ENCODE measurements at regions not wholly inside any gene's neighbourhood (a gene's known extent, or its start where the extent isn't known, plus 50 kb on each side); places are given as distances from the start of the nearest gene placed in this dataset.

- Mint-ChIP-seq H3K36me3 (no peaks in the 10 kb centered on the region), H3K4me3 (no peak overlapping the region), H3K9me3 (peaks cover 0 to 7% (median 2%) of the 10 kb centered on the region in 11 donors), H3K4me1 (peaks cover 0 to 7% (median 0%) of the 10 kb centered on the region in 7 donors), H3K27me3 (no peaks in the 10 kb centered on the region), H3K27ac (peak overlapping the region in 1 of 9 donors; percentile 32)
- Histone ChIP-seq H3K27me3 (ENCODE audit: control insufficient read depth in 2 of 2, insufficient read depth in 2 of 2, low read length in 2 of 2) (no peaks in the 10 kb centered on the region), H3K36me3 (ENCODE audit: control insufficient read depth in 2 of 3, insufficient read depth in 3 of 3, low read length in 3 of 3) (no peaks in the 10 kb centered on the region), H3K4me1 (ENCODE audit: control insufficient read depth in 2 of 2, insufficient read depth in 2 of 2, low read length in 2 of 2) (no peaks in the 10 kb centered on the region), H3K27ac (ENCODE audit: low read depth, low read length) (no peak overlapping the region), H3K9me3 (ENCODE audit: control insufficient read depth in 2 of 3, low read length in 3 of 3) (no peaks in the 10 kb centered on the region), H3K4me3 (ENCODE audit: low read length) (no peak overlapping the region)
- DNase-seq (no peak), ATAC-seq (no peak)
- POLR2A ChIA-PET: no interaction called here
- CTCF ChIA-PET: no interaction called here
- intact Hi-C loops (cut with micrococcal nuclease): no loop called here
These were observed 72.5 kb upstream of the RXRA start for GRCh38 chr9:134253606-134254205.

DNA sequence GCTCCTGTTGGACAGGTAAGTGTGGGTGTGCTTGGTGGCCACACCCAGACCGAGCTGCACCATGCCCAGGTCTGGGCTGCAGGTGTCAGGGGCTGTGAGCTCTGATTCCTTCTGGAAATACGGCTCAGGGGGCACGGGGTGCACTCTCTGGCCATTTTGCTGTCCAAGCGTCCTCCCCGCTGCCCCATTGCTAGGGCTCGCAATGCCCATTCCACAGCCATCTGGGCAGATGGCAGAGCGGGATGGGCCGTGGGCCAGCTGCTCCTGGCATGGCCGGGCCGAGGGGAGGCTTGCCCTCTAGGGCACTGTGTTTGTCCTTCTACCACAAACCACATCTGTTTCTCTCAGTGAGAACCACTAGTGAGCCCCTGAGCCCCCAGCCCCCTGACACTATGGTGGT lies 67.9 kb upstream of the RXRA start:
- no peaks in the 10 kb centered on the region for H3K36me3 Mint-ChIP-seq
- H3K27me3 Mint-ChIP-seq: no peaks in the 10 kb centered on the region
- DNase-seq (no peak), ATAC-seq (no peak)
- H3K27ac Mint-ChIP-seq: no peak overlapping the region
- CTCF ChIA-PET: no interaction called here
- H3K4me3 Mint-ChIP-seq: no peak overlapping the region
- no peak overlapping the region for H3K4me3 ChIP-seq (ENCODE audit: low read length)
- H3K9me3 ChIP-seq (ENCODE audit: control insufficient read depth in 2 of 3, low read length in 3 of 3): no peaks in the 10 kb centered on the region
- no peaks in the 10 kb centered on the region for H3K36me3 ChIP-seq (ENCODE audit: control insufficient read depth in 2 of 3, insufficient read depth in 3 of 3, low read length in 3 of 3)
- H3K4me1 ChIP-seq (ENCODE audit: control insufficient read depth in 2 of 2, insufficient read depth in 2 of 2, low read length in 2 of 2): no peaks in the 10 kb centered on the region
- H3K4me1 Mint-ChIP-seq: peaks cover 0 to 7% (median 0%) of the 10 kb centered on the region in 7 donors
- H3K9me3 Mint-ChIP-seq: no peaks in the 10 kb centered on the region
- POLR2A ChIA-PET: no interaction called here
- intact Hi-C loops (cut with micrococcal nuclease): no loop called here
- no peak overlapping the region for H3K27ac ChIP-seq (ENCODE audit: low read depth, low read length)
- H3K27me3 ChIP-seq (ENCODE audit: control insufficient read depth in 2 of 2, insufficient read depth in 2 of 2, low read length in 2 of 2): no peaks in the 10 kb centered on the region

GRCh38 chr9:134258828-134259546 lies 67.3 kb upstream of the RXRA start:
- intact Hi-C loops (cut with micrococcal nuclease): no loop called here
- Mint-ChIP-seq H3K9me3 (no peaks in the 10 kb centered on the region), H3K4me3 (no peak overlapping the region), H3K27me3 (peaks cover 0 to 6% (median 0%) of the 10 kb centered on the region in 5 donors), H3K27ac (no peak overlapping the region), H3K4me1 (peaks cover 0 to 2% (median 0%) of the 10 kb centered on the region in 7 donors), H3K36me3 (no peaks in the 10 kb centered on the region)
- DNase-seq (no peak), ATAC-seq (no peak)
- no peak overlapping the region for H3K4me3 ChIP-seq (ENCODE audit: low read length)
- ChIA-PET POLR2A (no interaction called here), CTCF (no interaction called here)
- H3K27ac ChIP-seq (ENCODE audit: low read depth, low read length): no peak overlapping the region
- H3K9me3 ChIP-seq (ENCODE audit: control insufficient read depth in 2 of 3, low read length in 3 of 3): no peaks in the 10 kb centered on the region
- H3K27me3 ChIP-seq (ENCODE audit: control insufficient read depth in 2 of 2, insufficient read depth in 2 of 2, low read length in 2 of 2): no peaks in the 10 kb centered on the region
- H3K4me1 ChIP-seq (ENCODE audit: control insufficient read depth in 2 of 2, insufficient read depth in 2 of 2, low read length in 2 of 2): no peaks in the 10 kb centered on the region
- no peaks in the 10 kb centered on the region for H3K36me3 ChIP-seq (ENCODE audit: control insufficient read depth in 2 of 3, insufficient read depth in 3 of 3, low read length in 3 of 3)

DNA sequence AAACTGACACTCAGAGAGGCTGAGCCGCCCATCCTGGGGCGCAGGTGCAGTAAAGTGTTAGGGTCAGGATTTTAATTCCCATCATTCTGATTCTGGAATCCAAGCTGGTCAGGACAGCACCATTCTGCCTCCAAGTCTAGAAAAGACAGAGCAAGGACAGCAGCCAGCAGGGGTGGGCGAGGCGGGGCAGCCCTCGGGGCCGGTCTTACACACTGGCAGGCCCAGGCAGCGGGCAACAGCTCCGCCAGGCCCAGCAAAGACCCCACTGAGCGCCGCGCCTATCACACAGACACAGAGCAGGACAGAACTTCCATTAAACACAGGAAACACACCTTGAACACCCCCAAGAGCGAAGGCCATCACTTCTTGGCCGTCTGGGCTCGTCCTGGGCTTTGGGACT lies 66.5 kb upstream of the RXRA start:
- POLR2A ChIA-PET: no interaction called here
- H3K4me1 ChIP-seq (ENCODE audit: control insufficient read depth in 2 of 2, insufficient read depth in 2 of 2, low read length in 2 of 2): no peaks in the 10 kb centered on the region
- intact Hi-C loops (cut with micrococcal nuclease): no loop called here
- no peak overlapping the region for H3K27ac ChIP-seq (ENCODE audit: low read depth, low read length)
- no peaks in the 10 kb centered on the region for H3K36me3 ChIP-seq (ENCODE audit: control insufficient read depth in 2 of 3, insufficient read depth in 3 of 3, low read length in 3 of 3)
- Mint-ChIP-seq H3K36me3 (no peaks in the 10 kb centered on the region), H3K4me1 (no peaks in the 10 kb centered on the region), H3K4me3 (no peak overlapping the region), H3K27me3 (peaks cover 0 to 6% (median 0%) of the 10 kb centered on the region in 5 donors), H3K9me3 (no peaks in the 10 kb centered on the region), H3K27ac (peak overlapping the region in 1 of 9 donors; percentile 37)
- ATAC-seq (no peak), DNase-seq (no peak)
- H3K9me3 ChIP-seq (ENCODE audit: control insufficient read depth in 2 of 3, low read length in 3 of 3): no peaks in the 10 kb centered on the region
- CTCF ChIA-PET: no interaction called here
- H3K4me3 ChIP-seq (ENCODE audit: low read length): no peak overlapping the region
- H3K27me3 ChIP-seq (ENCODE audit: control insufficient read depth in 2 of 2, insufficient read depth in 2 of 2, low read length in 2 of 2): no peaks in the 10 kb centered on the region

GRCh38 chr9:134260801-134261200 lies 65.5 kb upstream of the RXRA start:
- no peaks in the 10 kb centered on the region for H3K36me3 Mint-ChIP-seq
- no peak for DNase-seq
- Histone ChIP-seq H3K27ac (ENCODE audit: low read depth, low read length) (no peak overlapping the region), H3K4me3 (ENCODE audit: low read length) (no peak overlapping the region), H3K27me3 (ENCODE audit: control insufficient read depth in 2 of 2, insufficient read depth in 2 of 2, low read length in 2 of 2) (no peaks in the 10 kb centered on the region), H3K36me3 (ENCODE audit: control insufficient read depth in 2 of 3, insufficient read depth in 3 of 3, low read length in 3 of 3) (no peaks in the 10 kb centered on the region), H3K4me1 (ENCODE audit: control insufficient read depth in 2 of 2, insufficient read depth in 2 of 2, low read length in 2 of 2) (no peaks in the 10 kb centered on the region), H3K9me3 (ENCODE audit: control insufficient read depth in 2 of 3, low read length in 3 of 3) (no peaks in the 10 kb centered on the region)
- no peaks in the 10 kb centered on the region for H3K4me1 Mint-ChIP-seq
- ChIA-PET CTCF (no interaction called here), POLR2A (no interaction called here)
- ATAC-seq: no peak
- no peak overlapping the region for H3K4me3 Mint-ChIP-seq
- intact Hi-C loops (cut with micrococcal nuclease): no loop called here
- H3K27me3 Mint-ChIP-seq: peaks cover 0 to 10% (median 2%) of the 10 kb centered on the region in 5 donors
- H3K9me3 Mint-ChIP-seq: no peaks in the 10 kb centered on the region
- no peak overlapping the region for H3K27ac Mint-ChIP-seq

DNA sequence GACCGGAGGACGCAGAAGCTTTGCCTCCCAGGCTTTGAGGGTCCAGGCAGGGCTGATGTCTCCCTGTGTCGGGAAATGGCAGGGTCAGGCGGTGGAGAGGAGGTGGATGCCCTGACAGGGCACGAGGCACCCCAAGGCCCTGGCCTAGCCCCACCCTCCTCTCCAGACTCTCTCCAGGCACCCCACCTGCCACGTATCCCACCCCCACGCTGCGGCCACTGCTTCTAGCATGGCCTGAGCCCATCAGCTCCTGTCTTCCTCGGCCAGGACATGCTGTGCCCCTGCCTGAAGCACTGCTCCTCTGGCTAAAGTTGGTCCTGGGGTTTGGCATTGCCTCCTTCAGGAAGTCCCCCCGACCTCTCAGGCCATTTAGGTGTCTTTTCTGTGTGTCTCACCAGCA lies 64.2 kb upstream of the RXRA start:
- Histone ChIP-seq H3K27ac (ENCODE audit: low read depth, low read length) (no peak overlapping the region), H3K4me1 (ENCODE audit: control insufficient read depth in 2 of 2, insufficient read depth in 2 of 2, low read length in 2 of 2) (no peaks in the 10 kb centered on the region), H3K36me3 (ENCODE audit: control insufficient read depth in 2 of 3, insufficient read depth in 3 of 3, low read length in 3 of 3) (no peaks in the 10 kb centered on the region), H3K4me3 (ENCODE audit: low read length) (no peak overlapping the region), H3K9me3 (ENCODE audit: control insufficient read depth in 2 of 3, low read length in 3 of 3) (no peaks in the 10 kb centered on the region), H3K27me3 (ENCODE audit: control insufficient read depth in 2 of 2, insufficient read depth in 2 of 2, low read length in 2 of 2) (no peaks in the 10 kb centered on the region)
- peaks cover 3 to 19% (median 13%) of the 10 kb centered on the region in 5 donors for H3K27me3 Mint-ChIP-seq
- peaks cover 0 to 4% (median 0%) of the 10 kb centered on the region in 11 donors for H3K9me3 Mint-ChIP-seq
- ChIA-PET CTCF (no interaction called here), POLR2A (no interaction called here)
- DNase-seq (no peak), ATAC-seq (no peak)
- peaks cover 0 to 7% (median 0%) of the 10 kb centered on the region in 5 donors for H3K36me3 Mint-ChIP-seq
- no peak overlapping the region for H3K27ac Mint-ChIP-seq
- peaks cover 0 to 2% (median 0%) of the 10 kb centered on the region in 7 donors for H3K4me1 Mint-ChIP-seq
- no peak overlapping the region for H3K4me3 Mint-ChIP-seq
- intact Hi-C loops (cut with micrococcal nuclease): no loop called here

- no peak overlapping the region for H3K27ac ChIP-seq (ENCODE audit: low read depth, low read length)
- intact Hi-C loops (cut with micrococcal nuclease): no loop called here
- no peaks in the 10 kb centered on the region for H3K4me1 ChIP-seq (ENCODE audit: control insufficient read depth in 2 of 2, insufficient read depth in 2 of 2, low read length in 2 of 2)
- peaks cover 0 to 7% (median 0%) of the 10 kb centered on the region in 5 donors for H3K36me3 Mint-ChIP-seq
- peaks cover 0 to 9% (median 0%) of the 10 kb centered on the region in 7 donors for H3K4me1 Mint-ChIP-seq
- H3K36me3 ChIP-seq (ENCODE audit: control insufficient read depth in 2 of 3, insufficient read depth in 3 of 3, low read length in 3 of 3): no peaks in the 10 kb centered on the region
- ChIA-PET CTCF (no interaction called here), POLR2A (no interaction called here)
- no peak overlapping the region for H3K4me3 Mint-ChIP-seq
- H3K9me3 ChIP-seq (ENCODE audit: control insufficient read depth in 2 of 3, low read length in 3 of 3): no peaks in the 10 kb centered on the region
- no peak for ATAC-seq
- H3K9me3 Mint-ChIP-seq: peaks cover 0 to 4% (median 0%) of the 10 kb centered on the region in 11 donors
- H3K27me3 Mint-ChIP-seq: peaks cover 6 to 19% (median 13%) of the 10 kb centered on the region in 5 donors
- DNase-seq: no peak
- no peak overlapping the region for H3K4me3 ChIP-seq (ENCODE audit: low read length)
- H3K27me3 ChIP-seq (ENCODE audit: control insufficient read depth in 2 of 2, insufficient read depth in 2 of 2, low read length in 2 of 2): no peaks in the 10 kb centered on the region
- no peak overlapping the region for H3K27ac Mint-ChIP-seq
These were observed 62.7 kb upstream of the RXRA start for GRCh38 chr9:134263596-134263995.

All from naive thymus-derived CD4-positive, alpha-beta T cell (primary cell).